HG03342 (cell line): ENCODE measurements at regions not wholly inside any gene's neighbourhood (a gene's known extent, or its start where the extent isn't known, plus 50 kb on each side); places are given as distances from the start of the nearest gene placed in this dataset.

Source experiments
- ATAC-seq: cut with Tn5 transposase; IDR thresholded peaks from one replicate; pipeline ENCODE4 v1.9.1; 2021; ENCODE audit warnings: mild to moderate bottlenecking, moderate library complexity; ENCODE audit not compliant: unreplicated experiment

DNA sequence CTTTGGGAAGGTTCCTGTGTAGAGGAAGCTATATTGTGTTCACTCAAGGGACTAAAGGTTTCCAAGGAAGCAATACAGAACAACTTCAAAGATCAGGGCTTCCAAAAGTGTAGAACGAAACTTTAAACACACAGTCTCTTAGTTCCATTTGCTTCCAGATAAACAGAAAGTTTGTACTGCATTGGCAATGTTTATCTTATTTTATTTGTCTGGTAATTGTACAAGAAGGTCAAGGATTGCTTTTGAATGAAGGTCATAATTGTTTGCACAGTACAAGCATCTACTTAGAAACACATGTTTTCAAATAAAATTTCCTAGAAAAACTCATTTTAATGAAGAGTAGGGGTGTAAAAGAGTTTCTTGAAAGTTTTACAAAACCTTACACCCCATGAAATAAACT is 712.7 kb upstream of the SGCG start:
- no peak for ATAC-seq

DNA sequence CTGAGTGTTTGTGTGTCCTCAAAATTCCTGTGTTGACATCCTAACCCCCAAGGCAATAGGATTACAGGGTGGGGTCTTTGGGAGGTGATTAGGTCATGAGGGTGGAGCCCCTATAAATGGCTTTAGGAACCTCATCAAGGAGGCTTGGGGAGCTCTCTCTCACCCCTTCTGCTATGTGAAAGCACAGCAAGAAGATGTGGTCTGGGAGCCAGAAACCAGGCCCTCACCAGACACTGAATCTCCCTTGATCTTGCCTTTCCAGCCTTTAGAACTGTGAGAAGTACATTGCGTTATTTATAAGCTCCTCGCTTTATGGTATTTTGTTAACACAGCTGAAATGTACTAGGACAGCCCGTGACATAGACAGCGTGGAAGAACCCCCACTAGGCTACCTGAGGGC is 712.0 kb upstream of the SGCG start:
- no peak for ATAC-seq

DNA sequence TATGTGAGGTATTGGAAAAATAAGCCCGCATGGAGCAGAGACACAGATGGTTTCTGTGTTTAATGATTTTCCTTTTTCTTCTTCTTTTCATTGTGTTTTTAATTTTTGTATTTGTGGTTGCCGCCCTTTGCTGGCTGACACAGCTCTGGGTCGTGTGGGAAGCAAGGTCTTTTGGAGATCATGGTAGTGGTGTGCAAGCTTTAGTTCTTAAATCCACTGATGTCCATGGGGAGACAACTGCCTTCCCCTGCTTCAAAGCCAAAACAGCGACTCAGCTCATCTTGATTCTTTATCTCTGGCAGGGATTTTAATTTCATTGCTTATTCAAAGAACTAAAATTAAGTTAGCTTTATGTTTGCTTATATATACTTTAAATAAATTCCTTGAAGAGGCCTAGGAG is 711.3 kb upstream of the SGCG start:
- ATAC-seq, result no peak

DNA sequence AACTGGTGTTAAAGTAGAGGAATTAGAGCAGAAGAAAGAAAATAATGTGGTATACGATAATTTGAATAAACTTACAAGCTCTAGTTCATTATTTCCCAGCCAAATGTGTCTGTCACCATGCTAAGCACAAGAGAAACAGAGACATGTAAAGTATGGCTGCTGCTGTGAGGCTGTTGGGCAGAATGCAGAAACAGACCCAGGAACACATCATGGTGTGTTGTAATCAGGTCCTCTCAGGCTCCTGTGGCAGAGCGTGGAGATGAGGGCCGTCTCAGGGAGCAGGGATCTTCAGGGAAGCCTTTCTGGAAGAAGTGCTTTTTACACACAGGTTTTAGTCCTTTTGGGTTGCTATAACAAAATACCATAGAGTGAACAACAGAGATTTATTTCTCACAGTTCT is 710.7 kb upstream of the SGCG start:
- ATAC-seq, result no peak

DNA sequence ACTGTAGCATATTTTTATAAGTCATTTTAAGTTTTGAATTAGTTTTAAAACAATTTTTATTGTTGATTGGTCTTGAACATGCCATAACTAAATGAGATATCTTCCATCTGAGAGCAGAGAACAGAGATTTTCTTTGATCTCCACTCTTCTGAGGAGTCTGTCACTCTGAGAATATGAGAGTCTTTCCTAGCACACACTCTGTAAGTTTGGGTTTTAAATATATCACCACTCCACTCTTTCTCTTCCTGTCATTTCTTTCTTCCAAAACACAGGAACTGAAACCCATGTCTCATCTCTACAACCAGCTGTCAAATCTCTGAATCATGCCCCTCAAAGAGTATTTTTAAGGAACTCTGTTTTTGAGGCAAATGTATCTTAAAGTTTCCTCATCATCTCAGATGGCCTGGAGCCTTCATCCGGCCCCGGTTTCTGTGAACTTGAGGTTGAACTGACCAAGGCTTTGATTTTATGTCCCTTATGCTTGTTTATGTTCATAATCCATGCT is 698.2 kb upstream of the SGCG start:
- ATAC-seq, result no peak

DNA sequence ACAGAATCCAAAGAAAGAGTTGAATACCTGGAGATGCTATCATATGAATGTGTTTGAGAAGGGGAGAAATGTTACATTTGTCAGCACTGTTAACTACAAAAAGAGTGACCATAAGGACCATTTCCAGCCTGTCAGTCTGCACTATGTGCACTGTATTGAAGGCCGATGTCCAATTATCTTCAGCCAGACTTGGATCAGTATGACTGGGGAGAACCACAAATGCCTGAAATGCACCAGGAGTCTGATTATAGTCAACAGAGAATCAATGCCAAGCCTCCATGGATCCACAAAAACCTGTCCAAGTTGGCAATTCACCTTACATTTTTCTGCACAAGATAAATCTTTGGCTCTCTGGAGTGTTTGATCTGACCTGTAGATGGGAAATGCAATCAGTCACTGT is 697.5 kb upstream of the SGCG start:
- ATAC-seq, result no peak

DNA sequence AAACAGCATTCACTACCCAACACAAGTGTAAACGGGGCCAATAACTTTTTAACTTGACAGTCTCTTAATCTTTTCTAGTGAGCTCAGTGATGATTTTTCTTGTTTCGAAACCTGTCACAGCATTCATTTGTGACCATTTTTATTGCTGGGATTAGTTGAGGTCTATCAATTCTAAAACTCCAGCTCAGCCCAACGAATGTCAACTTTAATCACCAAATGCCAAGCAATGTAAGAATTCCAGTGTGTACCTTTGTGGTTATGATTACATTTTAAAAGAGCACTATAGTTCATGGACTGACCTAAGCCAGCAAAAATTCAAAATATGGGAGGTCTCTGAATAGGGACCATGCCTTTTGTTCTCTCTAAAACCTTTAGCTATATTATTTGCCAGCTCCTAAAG is 694.3 kb upstream of the SGCG start:
- no peak for ATAC-seq

DNA sequence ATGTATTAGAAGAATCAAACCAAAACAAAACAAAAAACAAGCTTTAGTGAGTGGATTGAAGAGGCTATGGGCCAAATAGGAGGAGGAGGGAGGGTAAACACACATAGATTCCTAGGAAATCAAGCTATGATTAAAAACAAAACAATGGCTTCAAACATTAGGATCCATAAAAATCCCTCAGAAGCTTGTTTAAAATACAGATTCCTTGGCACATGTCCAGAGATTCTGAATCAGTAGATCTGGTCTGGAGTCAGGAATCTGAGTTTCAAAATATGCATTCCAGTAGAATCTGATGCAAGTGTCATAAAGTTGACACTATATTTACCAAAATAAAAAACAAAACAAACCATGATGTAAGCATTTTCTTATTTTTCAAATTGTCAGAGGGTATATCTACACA is 692.8 kb upstream of the SGCG start:
- no peak for ATAC-seq

DNA sequence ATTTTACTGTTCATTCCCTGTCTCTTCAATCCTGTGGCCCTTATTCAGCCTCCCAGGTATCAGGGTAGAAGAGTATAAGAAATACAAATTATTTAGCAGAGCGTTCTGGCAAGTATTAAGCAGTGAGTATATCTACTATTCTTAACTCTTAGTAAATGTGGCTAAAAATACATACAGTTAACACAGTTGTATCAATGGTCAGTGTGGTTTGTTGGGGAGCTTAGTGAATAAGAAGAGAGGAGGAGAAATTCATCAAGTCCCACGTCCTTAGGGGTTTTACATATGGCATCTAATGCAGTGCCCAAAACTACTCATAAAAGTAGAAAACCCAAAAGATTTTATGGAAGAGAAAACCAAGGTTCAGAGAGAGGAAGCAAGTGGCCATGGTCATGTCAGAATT is 691.0 kb upstream of the SGCG start:
- no peak for ATAC-seq

DNA sequence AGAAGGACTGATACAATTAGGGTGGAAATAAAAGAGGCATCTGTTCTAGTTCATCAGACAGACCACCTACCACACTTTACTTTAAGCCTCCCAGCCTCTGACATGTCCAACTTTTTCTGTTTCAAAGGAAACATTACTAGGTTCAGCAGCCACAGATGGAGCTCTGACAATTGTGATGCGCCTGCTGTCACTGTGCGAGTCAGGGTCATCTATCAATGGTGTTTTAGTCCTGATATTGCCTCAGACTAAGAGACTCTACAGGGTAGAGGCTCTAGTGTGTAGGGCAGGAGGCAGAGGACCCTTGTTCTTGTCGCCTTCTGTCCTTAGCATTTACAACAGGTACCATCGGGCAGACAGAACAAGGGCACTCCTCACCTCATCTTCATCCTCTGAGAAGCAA is 685.0 kb upstream of the SGCG start:
- ATAC-seq, result no peak

DNA sequence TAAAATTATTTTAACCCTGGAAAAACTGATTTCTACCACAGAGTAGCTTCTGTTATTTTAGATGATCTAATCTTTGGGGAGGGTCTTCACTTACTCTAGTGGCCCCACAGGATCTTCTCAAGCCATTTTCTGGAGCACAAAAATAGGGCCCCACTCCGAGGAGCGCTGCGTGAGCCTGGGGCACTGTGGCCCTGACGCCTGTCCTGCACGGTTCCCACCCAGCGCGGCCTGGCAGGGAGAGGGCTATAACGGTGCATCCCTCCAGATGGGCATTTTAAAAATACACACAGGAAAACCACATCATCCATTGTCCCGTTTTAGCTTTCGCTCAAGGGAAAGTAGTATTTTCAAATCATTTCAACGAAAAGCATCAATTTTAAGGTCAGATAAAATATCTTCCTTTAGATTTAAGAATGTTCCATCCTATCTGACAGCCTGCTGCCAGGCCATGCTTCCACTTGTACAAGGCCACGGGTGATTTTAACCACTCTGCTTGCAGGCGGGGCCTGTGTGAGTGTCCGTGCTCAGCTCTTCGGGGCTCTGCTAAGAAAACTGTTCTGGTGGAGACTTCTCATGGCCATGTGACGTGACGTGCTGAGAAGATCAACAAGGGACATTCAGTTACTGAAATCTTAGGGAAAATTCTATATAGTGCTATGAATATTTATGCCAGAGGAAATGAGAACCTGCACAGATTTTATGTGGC is 683.8 kb upstream of the SGCG start:
- no peak for ATAC-seq

DNA sequence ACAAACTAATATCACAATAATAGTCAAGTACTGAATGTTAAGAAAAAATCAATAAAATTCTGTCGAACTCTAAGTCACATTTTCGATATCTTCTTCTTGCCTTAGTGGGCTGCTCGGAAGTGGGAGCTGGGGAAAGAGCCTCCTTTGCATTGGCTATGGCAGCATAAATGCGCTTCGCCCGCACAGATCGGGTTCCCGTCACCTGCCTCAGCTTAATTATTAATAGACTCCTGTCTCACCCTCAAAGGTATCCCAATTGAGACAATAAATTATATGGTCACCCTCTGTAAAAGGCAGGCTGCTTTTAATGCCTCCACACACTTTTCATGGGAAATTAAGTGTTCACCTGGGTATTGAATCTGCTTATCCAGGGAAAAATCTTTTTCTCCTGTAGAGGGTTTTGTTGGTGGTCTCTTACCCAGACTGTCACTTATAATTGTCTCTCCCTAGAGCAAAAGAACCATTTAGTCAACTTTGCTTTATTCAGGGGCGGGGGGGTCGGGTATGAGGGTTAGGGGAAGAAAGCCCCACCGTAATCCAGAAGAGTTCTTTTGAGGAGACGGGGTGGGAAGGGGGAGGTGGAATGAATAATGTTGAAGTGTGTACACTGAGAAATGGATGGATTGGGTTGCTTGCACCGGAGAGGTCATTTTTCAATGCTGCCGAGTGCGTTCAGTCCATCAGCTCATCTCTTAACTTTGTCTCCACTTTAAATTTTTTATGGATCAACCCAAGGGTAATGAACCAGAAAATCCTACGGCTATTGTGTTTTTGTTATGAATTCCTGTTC is 682.6 kb upstream of the SGCG start:
- ATAC-seq, result no peak

DNA sequence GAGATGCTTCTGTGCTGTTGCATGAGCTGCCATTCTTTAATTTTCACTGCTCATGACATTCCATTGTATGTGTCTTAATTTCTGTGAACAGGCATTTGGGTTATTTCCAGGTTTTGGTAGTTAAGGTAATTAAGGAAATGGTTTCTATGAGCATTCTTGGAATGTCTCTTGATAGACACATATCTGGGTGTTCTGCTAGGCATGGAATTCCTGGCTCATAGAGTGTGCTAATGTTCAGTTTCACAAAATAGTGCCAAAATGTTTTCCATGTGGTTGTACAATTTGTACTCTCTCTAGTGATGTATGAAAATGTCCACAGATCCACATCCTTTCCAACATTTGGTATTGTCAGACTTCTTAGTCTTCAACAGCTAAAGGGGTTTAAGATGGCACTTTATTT is 680.9 kb upstream of the SGCG start:
- no peak for ATAC-seq

DNA sequence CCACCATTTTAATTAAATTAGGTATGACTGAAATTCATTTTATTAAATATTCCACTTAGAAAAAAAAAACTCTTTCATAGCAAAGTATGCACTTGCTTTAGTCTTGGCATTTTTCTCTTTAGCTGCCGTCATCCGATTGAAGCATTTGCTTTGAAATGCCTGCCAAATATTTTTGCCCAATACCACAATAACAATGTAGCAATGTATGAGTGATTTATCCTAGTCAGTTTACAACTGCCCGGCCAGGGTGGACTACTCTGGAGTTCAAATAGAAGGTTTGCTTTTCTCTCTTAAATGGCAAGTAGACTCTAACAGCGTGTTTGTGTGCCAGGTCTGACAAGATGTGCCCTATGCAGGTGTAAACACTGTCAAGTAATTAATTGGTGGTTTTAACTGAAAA is 675.3 kb upstream of the SGCG start:
- no peak for ATAC-seq

DNA sequence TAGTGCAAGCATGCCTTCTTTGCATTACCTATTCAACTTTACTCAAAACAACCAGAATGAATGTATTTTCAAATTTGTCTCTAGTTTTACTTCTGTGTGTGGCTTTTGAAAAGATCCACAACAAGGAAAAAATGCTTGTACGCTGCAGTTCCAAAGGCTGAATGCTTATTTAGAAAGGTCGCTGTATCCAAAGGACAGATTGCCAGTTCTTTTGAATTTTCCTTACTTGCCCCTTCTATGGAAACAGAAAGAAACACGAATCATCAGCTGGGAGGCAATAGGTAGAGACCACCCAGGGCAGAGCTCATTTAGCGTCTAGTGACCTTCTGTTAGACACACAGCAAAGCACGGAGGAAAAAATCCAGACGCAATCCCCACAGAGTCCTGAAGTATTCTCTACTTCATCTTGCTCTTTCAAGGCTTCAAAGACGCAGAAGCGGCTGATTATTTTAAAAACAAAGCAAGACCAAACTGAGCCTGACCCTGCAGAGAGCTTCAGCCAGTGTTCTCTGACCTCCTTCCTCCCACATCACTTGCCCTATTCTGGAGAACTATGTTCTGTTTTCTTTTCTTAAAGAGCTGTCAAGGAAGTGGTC is 674.6 kb upstream of the SGCG start:
- ATAC-seq, result no peak

DNA sequence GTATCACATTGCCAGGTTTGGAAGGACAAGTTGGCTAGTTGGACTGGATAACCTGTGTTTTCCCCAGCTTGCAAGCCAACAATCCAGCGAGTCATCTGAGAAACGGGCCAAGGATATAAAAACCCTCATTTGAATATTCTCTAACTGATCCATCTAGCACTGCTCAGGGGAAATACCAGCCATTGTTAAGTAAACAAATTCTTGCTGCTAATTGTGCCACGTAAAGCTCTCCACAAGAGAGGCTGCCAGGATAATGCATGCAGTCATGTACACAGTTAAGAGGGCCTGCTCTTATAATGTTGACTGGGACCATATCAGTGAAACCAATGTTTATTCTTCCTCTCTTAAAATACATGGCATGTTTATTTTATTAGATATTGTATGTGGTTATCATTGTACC is 663.2 kb upstream of the SGCG start:
- ATAC-seq, result no peak

DNA sequence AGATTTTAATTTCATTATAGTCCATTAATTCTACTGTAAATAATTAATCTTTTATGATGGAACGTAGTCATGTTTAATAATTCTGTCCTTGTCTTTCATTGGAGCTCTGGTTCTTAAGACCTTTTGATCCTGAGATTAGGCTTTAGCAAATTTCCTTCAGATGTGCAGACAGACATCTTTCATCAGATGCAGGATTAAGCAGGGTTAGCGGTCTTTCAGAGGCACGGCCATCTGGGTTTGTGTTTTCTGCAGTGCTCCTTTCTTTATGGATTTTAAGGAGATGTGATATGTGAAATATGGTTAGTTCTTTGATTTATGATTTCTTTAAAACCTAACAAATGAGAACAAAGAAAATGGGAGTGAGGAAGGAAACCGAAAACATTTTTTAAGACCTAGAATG is 643.9 kb upstream of the SGCG start:
- ATAC-seq, result no peak

DNA sequence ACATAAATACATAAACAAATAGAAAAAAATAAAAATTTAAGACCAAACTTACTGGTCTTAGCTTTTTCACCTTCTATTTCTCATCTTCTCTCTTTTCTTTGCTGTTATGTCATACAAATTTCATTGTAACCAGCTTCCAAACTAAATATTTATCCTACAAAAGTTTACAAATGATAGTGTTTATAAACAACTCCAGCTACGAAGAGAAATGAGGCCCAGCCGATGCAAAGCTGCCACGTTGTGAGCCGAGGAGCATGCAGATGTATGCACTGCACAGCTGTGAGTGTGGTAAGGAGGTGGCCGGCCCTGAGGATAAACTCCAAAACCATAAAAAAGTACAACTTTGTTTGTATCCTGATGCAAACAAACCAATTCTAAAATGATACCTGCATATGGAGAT is 642.4 kb upstream of the SGCG start:
- no peak for ATAC-seq

DNA sequence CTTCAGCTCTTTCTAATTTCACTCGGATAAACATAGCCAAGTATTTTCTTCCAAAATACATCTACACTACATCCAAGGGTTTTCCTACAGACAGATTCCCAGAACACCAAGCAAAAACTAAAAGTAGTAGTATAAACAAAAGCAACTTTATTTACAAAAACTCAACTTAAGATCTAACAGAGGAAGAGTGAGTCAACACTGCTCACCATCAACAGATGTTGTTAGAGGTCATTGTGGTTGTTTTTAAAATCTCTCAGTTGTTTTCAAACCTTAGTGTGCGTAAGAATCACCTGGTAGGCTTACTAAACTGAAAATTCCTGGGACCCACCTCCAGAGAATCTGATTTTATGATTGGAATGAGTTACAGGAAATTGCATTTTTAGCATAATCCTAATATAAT is 631.7 kb upstream of the SGCG start:
- no peak for ATAC-seq

DNA sequence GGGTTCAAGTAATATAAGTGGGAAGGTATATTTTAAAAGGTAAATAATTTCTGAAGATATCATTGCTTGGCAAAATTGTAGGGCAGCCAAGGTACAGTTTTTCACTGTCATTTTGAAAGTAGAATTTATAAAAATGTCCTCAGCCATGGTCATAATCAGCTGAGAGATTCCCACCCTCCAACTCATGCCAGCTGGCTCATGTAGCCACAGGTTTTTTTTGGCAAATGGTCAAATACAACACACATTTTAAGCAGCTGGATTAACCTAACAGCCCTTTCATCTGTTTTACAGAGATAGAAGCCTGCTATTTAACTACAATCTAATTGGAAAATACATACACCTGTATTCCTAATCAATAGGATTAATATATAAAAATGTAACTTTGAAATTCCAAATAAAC is 619.2 kb upstream of the SGCG start:
- no peak for ATAC-seq

DNA sequence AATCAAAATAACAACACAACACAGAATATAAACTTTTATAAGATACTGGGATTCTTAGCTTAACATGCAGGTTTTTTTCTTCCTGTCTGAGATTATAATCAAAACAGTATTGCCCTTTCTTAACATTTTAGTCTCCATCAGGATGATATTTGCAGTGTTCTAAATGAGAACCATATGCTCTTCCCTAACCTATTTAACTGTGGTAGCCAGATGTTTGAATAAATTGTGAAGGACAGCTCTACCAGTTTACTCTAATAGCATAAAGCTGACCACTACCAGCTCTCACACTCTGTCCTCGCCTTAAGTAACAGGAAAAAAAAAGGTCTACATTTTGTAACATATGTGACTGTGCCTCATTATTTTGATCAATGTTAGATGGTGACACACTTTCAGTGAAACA is 618.7 kb upstream of the SGCG start:
- no peak for ATAC-seq

DNA sequence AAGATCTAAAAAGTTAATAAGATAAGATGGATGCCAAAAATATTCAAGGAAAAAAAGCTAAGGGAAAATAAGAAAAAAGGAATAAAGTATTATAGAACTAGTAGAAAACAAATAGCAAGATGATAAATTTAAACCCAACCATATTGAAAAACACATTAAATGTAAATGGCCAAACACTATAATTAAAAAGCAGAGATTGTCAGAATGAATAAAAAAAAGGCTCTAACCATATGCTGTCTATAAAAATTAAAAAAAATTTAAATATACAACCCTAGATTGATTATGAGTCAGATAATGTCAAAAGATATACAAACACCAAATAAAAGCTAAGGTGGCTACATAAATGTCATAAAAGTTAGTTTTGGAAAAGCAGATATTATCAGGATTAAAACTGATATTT is 617.5 kb upstream of the SGCG start:
- no peak for ATAC-seq
